B cell (primary cell): ENCODE measurements at regions not wholly inside any gene's neighbourhood (a gene's known extent, or its start where the extent isn't known, plus 50 kb on each side); places are given as distances from the start of the nearest gene placed in this dataset.

ENCODE experiments used
- ATAC-seq: fragments of 200-7000 bp; cut with Tn5 transposase; one replicate; pipeline ENCODE4 v1.10.0; 2021; ENCODE audit warnings: low read depth, mild to moderate bottlenecking, moderate number of reproducible peaks, moderate library complexity
- CTCF ChIA-PET: fragments of 350-600 bp; sonication (Branson Sonifier 250); formaldehyde crosslinking; loops from one replicate; lab custom pipeline; 2021; ENCODE audit warnings: antibody characterized with exemption, inconsistent platforms; lab: Charles Lee
- POLR2A ChIA-PET: fragments of 350-600 bp; sonication (Branson Sonifier 250); formaldehyde crosslinking; loops from one replicate; lab custom pipeline; 2021; ENCODE audit warnings: antibody characterized with exemption; lab: Charles Lee
- DNase-seq: peaks from one replicate; pipeline ENCODE4 v3.0.0; 2013
- H2AFZ ChIP-seq: 2 replicates; pipeline ENCODE4 v1.6.1; 2012; ENCODE audit warnings: mild to moderate bottlenecking, low read depth, low read length; ENCODE audit not compliant: insufficient read depth, poor library complexity, severe bottlenecking
- H3K27ac ChIP-seq, 2 donors: 1 replicate in 1 of 2; 2 replicates in 1 of 2; pipeline ENCODE4 v1.5.1; 2012 to 2013; ENCODE audit warnings: low read length in 2 of 2, mild to moderate bottlenecking in 2 of 2, moderate library complexity in 1 of 2
- H3K27me3 ChIP-seq, 4 experiments: fragments of 200-600 bp in 1 of 4; sonication (generic) in 1 of 4; replicated peaks in 1 of 4; 1 replicate in 2 of 4; 2 replicates in 2 of 4; pipeline versions ENCODE4 v1.6.1 to v1.7.0; 2013 to 2016; ENCODE audit warnings: low read length in 3 of 4, mild to moderate bottlenecking in 2 of 4, mixed read lengths in 1 of 4, moderate library complexity in 1 of 4; ENCODE audit not compliant: insufficient read depth in 4 of 4, control insufficient read depth in 3 of 4; ENCODE audit errors: control extremely low read depth in 1 of 4
- H3K36me3 ChIP-seq, 2 experiments: replicated peaks in 1 of 2; 1 replicate in 1 of 2; 2 replicates in 1 of 2; pipeline versions ENCODE4 v1.6.1 to v1.7.1; 2013; ENCODE audit warnings: low read length in 1 of 2; ENCODE audit not compliant: insufficient read depth in 2 of 2, control insufficient read depth in 1 of 2; ENCODE audit errors: control extremely low read depth in 1 of 2, extremely low read depth in 1 of 2
- H3K4me1 ChIP-seq, 2 donors: fragments of 200-600 bp in 1 of 2; sonication (generic) in 1 of 2; 1 replicate in 1 of 2; 2 replicates in 1 of 2; pipeline versions ENCODE4 v1.5.1 to v1.6.1; 2013 to 2017; ENCODE audit warnings: low read length in 2 of 2; ENCODE audit not compliant: control insufficient read depth in 2 of 2, insufficient read depth in 2 of 2
- H3K4me2 ChIP-seq: replicated peaks from 2 replicates; pipeline ENCODE3; 2012; ENCODE audit warnings: mild to moderate bottlenecking, low read depth, low read length; ENCODE audit not compliant: poor library complexity, severe bottlenecking
- H3K4me3 ChIP-seq, 5 experiments: fragments of 200-600 bp in 1 of 5; sonication (generic) in 1 of 5; 1 replicate in 3 of 5; 2 replicates in 2 of 5; pipeline versions ENCODE4 v1.5.1 to v1.7.0; 2011 to 2016; ENCODE audit warnings: low read length in 4 of 5, mild to moderate bottlenecking in 4 of 5, low read depth in 2 of 5, control low read depth in 1 of 5, moderate library complexity in 1 of 5; ENCODE audit not compliant: insufficient read depth in 1 of 5; ENCODE audit errors: control extremely low read depth in 1 of 5, extremely low read depth in 1 of 5
- H3K79me2 ChIP-seq: fragments of 200-600 bp; sonication (generic); one replicate; pipeline ENCODE4 v1.6.0; 2016; ENCODE audit warnings: low read length; ENCODE audit not compliant: control insufficient read depth, insufficient read depth
- H3K9ac ChIP-seq: fragments of 200-600 bp; sonication (generic); 2 replicates; pipeline ENCODE4 v1.6.1; 2017; ENCODE audit warnings: mild to moderate bottlenecking, low read length, moderate library complexity
- H3K9me3 ChIP-seq, 3 donors: one replicate each; pipeline versions ENCODE4 v1.6.1 to v1.7.1; 2013; ENCODE audit warnings: low read length in 2 of 3; ENCODE audit not compliant: control insufficient read depth in 2 of 3, insufficient read depth in 1 of 3; ENCODE audit errors: control extremely low read depth in 1 of 3
- H4K20me1 ChIP-seq: 2 replicates; pipeline ENCODE4 v1.6.0; 2012; ENCODE audit warnings: mild to moderate bottlenecking, low read length; ENCODE audit not compliant: insufficient read depth, control insufficient read depth, poor library complexity, severe bottlenecking
- H3K27ac Mint-ChIP-seq: one replicate; pipeline ENCODE4 v1.8.0; 2021; ENCODE audit warnings: mixed read lengths
- H3K27me3 Mint-ChIP-seq: one replicate; pipeline ENCODE4 v1.8.0; 2021; ENCODE audit warnings: mixed read lengths
- H3K4me1 Mint-ChIP-seq: one replicate; pipeline ENCODE4 v1.8.0; 2021; ENCODE audit warnings: mixed read lengths
- H3K4me3 Mint-ChIP-seq: one replicate; pipeline ENCODE4 v1.8.0; 2021; ENCODE audit warnings: mixed read lengths
- H3K9me3 Mint-ChIP-seq: one replicate; pipeline ENCODE4 v1.8.0; 2022; ENCODE audit warnings: mixed read lengths; ENCODE audit not compliant: insufficient read depth
- CTCF ChIP-seq: fragments of 200-600 bp; IDR thresholded peaks from one replicate; pipeline ENCODE4 v1.8.0; 2022; ENCODE audit warnings: antibody characterized with exemption, mild to moderate bottlenecking
- EZH2 ChIP-seq: IDR thresholded peaks from 2 replicates; pipeline ENCODE4 v1.6.1; 2012; ENCODE audit warnings: borderline replicate concordance, low read depth, mild to moderate bottlenecking, moderate library complexity, low read length; ENCODE audit not compliant: insufficient read depth, poor library complexity, severe bottlenecking
- WGBS: methylation state at CpG from one replicate; pipeline ENCODE4 v1.1.5; 2013; ENCODE audit warnings: missing lambda C conversion rate; ENCODE audit not compliant: insufficient coverage; 5-methylcytosine and 5-hydroxymethylcytosine counted together
- intact Hi-C: fragments of 100-400 bp; cut with micrococcal nuclease; formaldehyde crosslinking; loops from one replicate; pipeline ENCODE4 v1.10.0; 2022

- Histone ChIP-seq H3K9ac (no peak overlapping the region), H3K4me2 (no peak overlapping the region), H3K27ac (no peak overlapping the region), H2AFZ (no peak overlapping the region), H3K36me3 (no peaks in the 10 kb centered on the region), H3K27me3 (no peaks in the 10 kb centered on the region), H3K79me2 (no peaks in the 10 kb centered on the region), H3K9me3 (peaks cover 0 to 6% (median 4%) of the 10 kb centered on the region in 3 donors), H4K20me1 (no peaks in the 10 kb centered on the region), H3K4me3 (no peak overlapping the region), H3K4me1 (no peaks in the 10 kb centered on the region)
- H3K9me3 Mint-ChIP-seq = peaks cover 4% of the 10 kb centered on the region
- H3K4me3 Mint-ChIP-seq = no peak overlapping the region
- H3K27ac Mint-ChIP-seq = no peak overlapping the region
- H3K4me1 Mint-ChIP-seq = no peaks in the 10 kb centered on the region
- ATAC-seq (no peak), DNase-seq (no peak)
- intact Hi-C loops = no loop called here
- WGBS = no CpG with 5 or more reads among the region's 6 CpGs
- POLR2A ChIA-PET = no interaction called here
- CTCF ChIA-PET = interaction anchor here (1.8 kb wide), 1 partner anchor 12 kb away, joined by 6 read pairs; no protein-coding TSS in a partner anchor
- H3K27me3 Mint-ChIP-seq = no peaks in the 10 kb centered on the region
- TF ChIP-seq CTCF = no peak
Observed at GRCh38 chr17:12269751-12270150, 249.1 kb downstream of the MAP2K4 start.

- Histone ChIP-seq H3K79me2 (no peaks in the 10 kb centered on the region), H4K20me1 (no peaks in the 10 kb centered on the region), H3K4me3 (no peak overlapping the region), H2AFZ (no peak overlapping the region), H3K27me3 (no peaks in the 10 kb centered on the region), H3K36me3 (no peaks in the 10 kb centered on the region), H3K4me2 (no peak overlapping the region), H3K4me1 (no peaks in the 10 kb centered on the region), H3K9ac (no peak overlapping the region), H3K27ac (no peak overlapping the region), H3K9me3 (peaks cover 1 to 6% (median 4%) of the 10 kb centered on the region in 3 donors)
- ChIA-PET CTCF (interaction anchor here (1.1 kb wide), 1 partner anchor 21 kb away, joined by 3 read pairs; no protein-coding TSS in a partner anchor), POLR2A (no interaction called here)
- DNase-seq (no peak), ATAC-seq (no peak)
- intact Hi-C loops = no loop called here
- H3K4me1 Mint-ChIP-seq = no peaks in the 10 kb centered on the region
- TF ChIP-seq EZH2 (no peak), CTCF (no peak)
- no peak overlapping the region for H3K27ac Mint-ChIP-seq
- 61% methylated on average over 2 of the region's 3 CpGs for WGBS
- peaks cover 4% of the 10 kb centered on the region for H3K9me3 Mint-ChIP-seq
- H3K27me3 Mint-ChIP-seq = no peaks in the 10 kb centered on the region
- H3K4me3 Mint-ChIP-seq = no peak overlapping the region
Observed at GRCh38 chr17:12277827-12278226, 257.1 kb downstream of the MAP2K4 start.
